ENCODE measurements at regions not wholly inside any gene's neighbourhood (a gene's known extent, or its start where the extent isn't known, plus 50 kb on each side); places are given as distances from the start of the nearest gene placed in this dataset.

- TF ChIP-seq CTCF (IDR thresholded peaks at IDR 0.05; ENCODE audit: low read length) (no peak), EZH2phosphoT487 (IDR thresholded peaks at IDR 0.05; ENCODE audit: low read length) (no peak), EZH2 (optimal IDR thresholded peaks at IDR 0.05; ENCODE audit: low read depth, low read length) (no peak)
Measured at GRCh38 chr2:128626760-128627511, 308.3 kb upstream of the HS6ST1 start.
